K562 (cell line): ENCODE measurements at regions not wholly inside any gene's neighbourhood (a gene's known extent, or its start where the extent isn't known, plus 50 kb on each side); places are given as distances from the start of the nearest gene placed in this dataset.

Experiments
- C11orf30 ChIP-seq: fragments of 450-650 bp; IDR thresholded peaks from 2 replicates; pipeline ENCODE4 v1.6.1; 2016; ENCODE audit warnings: low read depth, mild to moderate bottlenecking
- CREB3 ChIP-seq: fragments of 450-650 bp; conservative IDR thresholded peaks from 2 replicates; pipeline ENCODE4 v1.6.1; 2016; ENCODE audit warnings: missing genetic modification characterization, low read depth, mild to moderate bottlenecking, missing compliant biosample characterization, moderate library complexity
- ETV1 ChIP-seq: fragments of 450-650 bp; conservative IDR thresholded peaks from 2 replicates; pipeline ENCODE4 v1.6.1; 2016; ENCODE audit warnings: missing genetic modification characterization, control low read depth, low read depth, missing compliant biosample characterization
- FOXM1 ChIP-seq, 2 experiments: fragments of 450-650 bp in 1 of 2; sonication (generic) in 1 of 2; formaldehyde crosslinking in 1 of 2; IDR thresholded peaks; 2 replicates each; pipeline versions ENCODE4 v1.6.1 to v1.9.0; 2017 to 2022; ENCODE audit warnings: low read depth in 2 of 2, mild to moderate bottlenecking in 2 of 2, missing genetic modification reagents in 1 of 2, moderate library complexity in 1 of 2
- JUND ChIP-seq, 2 experiments: IDR thresholded peaks; 2 replicates in 1 of 2; 3 replicates in 1 of 2; pipeline ENCODE4 v1.6.1; 2011; ENCODE audit warnings: borderline replicate concordance in 2 of 2, low read depth in 2 of 2, low read length in 2 of 2, improper control_type of control experiment in 1 of 2, missing biosample characterization in 1 of 2, missing genetic modification characterization in 1 of 2, missing genetic modification reagents in 1 of 2
- KDM1A ChIP-seq, 2 experiments: fragments of 450-650 bp; IDR thresholded peaks; 2 replicates each; pipeline ENCODE4 v1.6.1; 2016; ENCODE audit warnings: mild to moderate bottlenecking in 2 of 2
- KLF1 ChIP-seq: fragments of 450-650 bp; IDR thresholded peaks from 2 replicates; pipeline ENCODE4 v1.6.1; 2016; ENCODE audit warnings: missing genetic modification characterization, missing compliant biosample characterization
- KLF6 ChIP-seq: fragments of 250-450 bp; sonication (Bioruptor Pico); IDR thresholded peaks from 2 replicates; pipeline ENCODE4 v1.4.0; 2020; ENCODE audit warnings: mild to moderate bottlenecking, moderate library complexity, borderline replicate concordance
- NR3C1 ChIP-seq: sonication (generic); formaldehyde crosslinking; IDR thresholded peaks from 2 replicates; pipeline ENCODE4 v1.8.1; 2022; ENCODE audit warnings: missing genetic modification reagents
- PATZ1 ChIP-seq: fragments of 250-450 bp; sonication (Bioruptor Pico); IDR thresholded peaks from 2 replicates; pipeline ENCODE4 v1.5.0; 2020; ENCODE audit warnings: mild to moderate bottlenecking, borderline replicate concordance
- ZBTB40 ChIP-seq, 2 experiments: fragments of 450-650 bp in 1 of 2; sonication (generic) in 1 of 2; formaldehyde crosslinking in 1 of 2; IDR thresholded peaks; 2 replicates each; pipeline versions ENCODE4 v1.7.1 to v1.9.0; 2016 to 2022; ENCODE audit warnings: inconsistent platforms in 1 of 2, mild to moderate bottlenecking in 1 of 2, missing genetic modification reagents in 1 of 2
- ZBTB9 ChIP-seq: fragments of 450-650 bp; formaldehyde crosslinking; IDR thresholded peaks from 2 replicates; pipeline ENCODE4 v1.4.0; 2020; ENCODE audit warnings: mild to moderate bottlenecking, moderate library complexity
- ZNF77 ChIP-seq: fragments of 250-450 bp; sonication (Bioruptor Pico); IDR thresholded peaks from 2 replicates; pipeline ENCODE4 v1.5.0; 2020

GRCh38 chr17:27381007-27381501 lies 75.2 kb upstream of the KSR1 start (continued):
- TF ChIP-seq FOXM1 (IDR thresholded peaks at IDR 0.05; ENCODE audit: low read depth), result no peak
- no peak for TF ChIP-seq FOXM1 (CRISPR knock-in tag; IDR thresholded peaks at IDR 0.05; ENCODE audit: low read depth)
- no peak for TF ChIP-seq ZBTB9 (CRISPR knock-in tag)
- TF ChIP-seq KLF6 (CRISPR knock-in tag), result no peak
- no peak for TF ChIP-seq PATZ1 (CRISPR knock-in tag)
- peak; percentile 43 for TF ChIP-seq ETV1 (tag)
- TF ChIP-seq KDM1A (IDR thresholded peaks at IDR 0.05), result peak; percentile 22 to 35; a peak in 2 of 4 replicates
- peak; percentile 36 for TF ChIP-seq C11orf30
- TF ChIP-seq KLF1 (tag), result peak; percentile 73; the same call in 1 of the 2 replicates
- no peak for TF ChIP-seq ZBTB40 (IDR thresholded peaks at IDR 0.05)
- no peak for TF ChIP-seq ZBTB40 (CRISPR knock-in tag; IDR thresholded peaks at IDR 0.05)
- peak; percentile 81 for TF ChIP-seq JUND (IDR thresholded peaks at IDR 0.05; ENCODE audit: borderline replicate concordance, low read depth, low read length)
- no peak; the same call in 2 of the 3 replicates for TF ChIP-seq JUND (tag; IDR thresholded peaks at IDR 0.05; ENCODE audit: borderline replicate concordance, low read depth, low read length)
- no peak for TF ChIP-seq ZNF77 (CRISPR knock-in tag)
- no peak for TF ChIP-seq CREB3
- no peak for TF ChIP-seq NR3C1 (CRISPR knock-in tag)
